HG03521 (cell line): ENCODE measurements at regions not wholly inside any gene's neighbourhood (a gene's known extent, or its start where the extent isn't known, plus 50 kb on each side); places are given as distances from the start of the nearest gene placed in this dataset.

Source experiments
- ATAC-seq: cut with Tn5 transposase; IDR thresholded peaks from one replicate; pipeline ENCODE4 v1.9.1; 2021; ENCODE audit warnings: mild to moderate bottlenecking, moderate library complexity; ENCODE audit not compliant: unreplicated experiment

DNA sequence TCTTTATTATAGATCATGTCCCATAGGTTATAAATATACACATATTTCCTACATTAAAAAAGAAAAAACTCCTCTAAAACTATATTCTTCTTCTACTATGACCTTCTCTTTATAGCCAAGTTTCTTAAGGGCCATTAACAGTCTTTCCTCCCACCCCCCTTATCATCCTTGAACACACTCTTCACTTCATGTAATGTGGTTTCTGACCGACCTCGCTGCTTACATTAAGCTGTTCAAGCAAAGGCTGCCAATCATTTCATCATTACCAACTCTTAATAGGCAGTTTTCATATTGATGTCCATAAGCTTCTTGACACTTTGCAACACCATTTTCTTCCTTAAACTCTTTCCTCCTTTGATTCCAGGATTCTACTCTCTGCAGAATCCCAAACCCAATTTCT is 283.0 kb upstream of the PCSK5 start:
- ATAC-seq: no peak

DNA sequence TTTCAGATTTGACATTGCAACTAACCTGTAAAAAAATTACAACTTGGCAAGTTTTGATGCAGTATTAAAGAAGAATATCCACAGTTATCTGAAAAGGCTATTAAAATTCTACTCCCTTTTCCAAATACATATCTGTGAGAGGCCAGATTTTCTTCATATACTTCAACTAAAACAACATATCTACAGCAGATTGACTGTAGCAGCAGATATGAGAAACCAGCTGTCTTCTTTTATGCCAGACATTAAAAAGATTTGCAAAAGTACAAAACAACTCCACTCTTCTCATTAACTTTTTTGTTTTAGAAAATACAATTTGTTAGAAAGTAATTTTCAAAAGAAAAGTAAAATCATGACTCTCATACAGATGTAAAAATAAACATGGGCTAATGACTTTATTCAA is 281.1 kb upstream of the PCSK5 start:
- ATAC-seq: no peak

DNA sequence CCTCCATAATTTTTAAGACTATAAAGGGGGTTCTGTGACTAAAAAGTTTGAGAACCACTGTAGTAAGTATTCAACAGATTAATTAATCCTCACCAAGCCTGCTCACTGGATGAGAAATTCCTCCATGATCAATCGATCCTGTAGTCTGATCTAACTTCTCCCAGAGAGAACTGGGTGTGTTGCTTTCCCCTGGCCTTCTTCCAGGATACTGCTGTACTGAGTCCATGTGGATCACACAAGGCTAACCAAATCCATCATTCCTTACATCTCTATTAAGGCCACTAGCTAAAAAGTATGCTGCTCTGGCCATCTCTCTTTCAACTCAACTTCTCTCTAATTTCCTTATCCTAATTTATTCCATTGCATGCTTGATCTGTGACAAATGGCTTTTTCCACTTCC is 280.2 kb upstream of the PCSK5 start:
- no peak for ATAC-seq

DNA sequence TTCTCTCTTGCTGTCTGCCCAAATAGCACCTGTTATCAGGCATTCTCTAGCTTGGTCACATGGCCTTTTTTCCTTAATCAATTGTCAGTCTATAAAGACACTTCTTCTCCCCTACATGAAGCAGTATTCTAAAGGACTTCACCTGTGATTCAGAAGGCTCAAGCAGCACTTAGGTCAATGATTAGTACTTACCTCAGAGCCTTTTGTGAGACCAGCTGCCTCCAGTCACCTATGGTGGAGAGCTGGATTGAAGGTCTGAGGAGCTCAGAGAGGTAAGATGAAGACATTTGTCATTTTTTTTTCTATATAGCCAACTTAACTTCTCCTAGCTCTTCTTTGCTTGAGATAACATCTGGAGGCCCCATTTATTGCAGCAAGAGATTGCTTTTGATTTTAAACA is 278.3 kb upstream of the PCSK5 start:
- ATAC-seq: no peak

DNA sequence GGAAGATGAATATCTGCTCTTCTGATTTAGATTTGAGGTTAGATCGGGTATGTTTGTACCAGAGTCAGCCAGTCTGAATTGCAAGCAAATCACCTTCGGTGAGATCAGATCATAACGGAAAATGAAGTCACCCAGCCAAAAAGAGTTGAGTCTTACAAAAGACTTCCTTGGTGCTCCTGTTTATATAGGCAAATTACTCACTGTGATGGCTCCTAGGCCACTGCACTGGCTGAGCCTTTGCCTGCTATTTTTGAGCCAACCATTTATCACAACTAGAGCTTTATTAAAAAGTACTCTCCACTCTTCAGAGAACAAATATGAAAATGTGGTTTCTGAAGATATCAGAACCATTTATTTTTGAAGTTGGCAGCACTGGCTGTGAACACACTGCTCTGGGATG is 277.7 kb upstream of the PCSK5 start:
- no peak for ATAC-seq

DNA sequence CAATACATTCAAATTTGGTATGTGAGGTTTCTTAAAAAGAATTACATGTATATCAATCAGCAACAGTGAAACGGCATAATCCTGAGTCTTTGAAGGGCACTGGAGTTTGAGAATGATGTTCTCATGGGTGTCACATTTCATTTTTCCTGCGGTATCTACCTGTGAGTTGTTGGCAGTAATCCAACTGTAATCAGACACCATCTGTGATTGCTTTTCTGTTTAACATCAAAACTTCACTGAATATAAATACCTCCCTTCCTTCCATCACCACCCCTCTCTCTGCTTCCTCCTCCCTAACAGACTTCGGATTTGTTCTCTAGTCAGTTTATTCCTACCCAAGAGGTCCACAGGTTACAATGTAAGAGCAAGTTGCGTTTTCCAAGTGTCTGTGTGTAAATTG is 275.2 kb upstream of the PCSK5 start:
- no peak for ATAC-seq

DNA sequence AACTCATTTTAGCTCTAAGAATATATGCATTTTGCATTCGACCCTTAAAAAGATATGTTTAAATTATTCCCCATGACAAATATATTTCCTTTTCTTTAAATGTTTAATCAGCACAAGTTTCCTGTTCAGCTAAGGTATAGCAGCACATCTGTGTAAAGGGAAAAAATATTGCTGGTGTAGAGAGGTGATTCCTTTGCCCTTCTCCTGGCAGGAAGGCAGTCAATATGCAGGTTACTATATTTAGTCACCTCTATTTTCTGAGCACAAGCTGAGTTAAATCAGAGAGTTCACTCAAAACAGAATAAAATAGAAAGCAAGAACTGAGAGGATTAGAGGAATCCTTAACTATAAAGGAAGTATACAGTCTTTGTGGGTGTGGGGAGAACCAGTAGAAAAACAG is 274.4 kb upstream of the PCSK5 start:
- ATAC-seq: no peak

DNA sequence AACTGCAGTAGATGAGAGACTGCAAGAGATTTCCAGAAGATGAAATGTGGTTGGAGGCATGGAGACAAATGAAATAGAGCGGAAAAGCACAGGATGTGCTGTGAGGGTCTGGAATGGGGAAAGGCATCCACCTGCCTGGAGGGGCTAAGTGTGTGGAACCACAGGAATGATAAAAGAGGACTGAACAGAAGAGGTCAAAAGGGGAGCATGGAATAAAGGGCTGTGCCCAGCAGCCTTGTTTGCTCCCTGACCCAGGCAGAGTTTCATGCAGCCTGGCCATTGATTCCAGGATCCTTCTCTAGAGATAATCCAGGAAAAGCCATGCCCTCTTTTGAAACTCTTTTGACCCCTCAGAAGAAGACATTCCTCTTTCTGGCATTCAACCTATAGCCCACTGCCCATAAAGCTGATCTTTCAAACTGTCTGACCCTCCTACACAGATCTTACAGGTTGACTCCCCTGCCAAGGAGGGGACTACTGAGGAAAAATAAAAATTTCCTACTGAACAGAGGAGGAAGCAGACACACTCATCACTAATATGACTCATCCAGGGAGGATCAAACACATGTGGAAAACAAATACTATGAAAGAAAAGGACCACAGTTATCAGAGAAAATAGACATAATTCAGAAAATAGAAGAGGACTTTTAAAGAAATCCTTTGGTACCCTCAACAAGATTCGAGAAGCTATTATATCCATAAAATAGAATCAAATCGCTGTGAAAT is 273.5 kb upstream of the PCSK5 start:
- no peak for ATAC-seq

DNA sequence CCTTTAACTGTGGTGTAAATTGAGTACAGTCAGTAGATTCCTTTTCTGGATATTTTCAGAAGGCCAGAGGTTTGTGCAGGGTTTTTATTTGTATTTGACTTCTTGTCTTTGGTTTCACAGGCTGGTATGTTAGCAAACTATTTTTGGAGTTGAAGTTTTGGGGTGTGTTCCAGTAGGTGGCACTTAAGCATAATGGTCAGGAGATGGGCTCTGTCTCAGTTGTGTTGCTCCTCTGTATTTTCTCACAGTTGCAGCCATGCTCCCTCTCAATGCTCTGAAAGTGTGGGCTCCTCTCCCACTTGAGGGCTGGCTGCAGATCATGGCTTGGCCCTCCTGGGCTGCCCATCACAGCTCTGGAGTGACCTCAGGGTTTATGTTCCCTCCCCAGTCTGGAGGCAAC is 267.0 kb upstream of the PCSK5 start:
- no peak for ATAC-seq

DNA sequence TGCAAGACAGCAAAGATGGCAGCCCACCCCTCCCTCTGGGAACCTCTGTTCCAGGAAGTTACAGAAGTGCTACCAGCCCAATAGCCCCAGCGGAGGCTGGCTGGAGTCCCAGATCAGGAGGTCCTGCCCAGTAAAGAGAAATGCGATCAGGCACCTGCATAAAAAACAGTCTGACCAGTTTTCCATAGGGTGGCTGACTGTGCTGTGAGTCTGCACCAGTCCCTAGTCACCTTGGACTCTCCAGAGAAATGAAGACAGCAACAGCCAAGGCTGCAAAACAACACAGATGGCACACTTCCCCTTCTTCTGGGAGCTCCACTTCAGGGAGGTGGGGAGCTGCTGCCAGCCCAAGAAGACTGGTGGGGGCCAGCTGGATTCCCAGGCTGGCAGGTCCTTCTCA is 265.5 kb upstream of the PCSK5 start:
- ATAC-seq: no peak

DNA sequence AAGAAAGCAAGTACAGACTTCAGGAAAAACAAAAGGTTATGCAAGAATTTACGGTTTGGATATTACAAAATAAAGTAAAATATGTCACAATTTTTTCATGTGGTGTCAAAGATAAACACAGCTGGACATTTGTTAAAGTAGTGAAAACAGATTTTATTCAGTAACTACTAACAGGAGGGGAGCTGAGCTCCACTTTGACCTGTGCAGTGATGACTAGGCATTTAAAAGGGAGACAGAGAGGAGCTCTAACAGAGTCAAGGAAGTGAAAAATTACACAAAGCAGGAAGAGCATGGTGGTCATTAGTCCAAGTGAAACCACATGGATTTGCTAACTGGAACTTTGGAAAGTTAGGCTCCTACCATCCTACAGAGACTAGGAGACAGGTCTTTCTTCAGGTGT is 263.6 kb upstream of the PCSK5 start:
- no peak for ATAC-seq

DNA sequence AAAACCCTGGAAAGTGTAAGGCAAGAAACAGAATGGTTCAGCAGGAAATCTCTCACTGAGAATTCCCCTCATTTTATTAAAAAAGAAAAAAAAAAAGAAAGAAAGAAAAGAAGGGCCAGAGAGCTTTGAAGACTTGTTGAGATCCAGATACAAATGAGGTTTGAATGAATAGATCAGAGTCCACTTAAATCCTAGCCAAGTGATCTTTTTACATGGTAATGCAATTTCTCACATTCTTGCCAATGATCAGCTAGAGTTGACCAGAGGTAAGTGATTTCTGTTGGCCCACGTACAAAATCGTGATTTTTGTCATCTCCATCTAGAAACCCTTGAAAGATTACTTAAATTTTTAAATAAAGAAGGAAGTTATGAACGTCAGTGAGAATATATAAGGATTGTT is 261.5 kb upstream of the PCSK5 start:
- ATAC-seq: no peak

DNA sequence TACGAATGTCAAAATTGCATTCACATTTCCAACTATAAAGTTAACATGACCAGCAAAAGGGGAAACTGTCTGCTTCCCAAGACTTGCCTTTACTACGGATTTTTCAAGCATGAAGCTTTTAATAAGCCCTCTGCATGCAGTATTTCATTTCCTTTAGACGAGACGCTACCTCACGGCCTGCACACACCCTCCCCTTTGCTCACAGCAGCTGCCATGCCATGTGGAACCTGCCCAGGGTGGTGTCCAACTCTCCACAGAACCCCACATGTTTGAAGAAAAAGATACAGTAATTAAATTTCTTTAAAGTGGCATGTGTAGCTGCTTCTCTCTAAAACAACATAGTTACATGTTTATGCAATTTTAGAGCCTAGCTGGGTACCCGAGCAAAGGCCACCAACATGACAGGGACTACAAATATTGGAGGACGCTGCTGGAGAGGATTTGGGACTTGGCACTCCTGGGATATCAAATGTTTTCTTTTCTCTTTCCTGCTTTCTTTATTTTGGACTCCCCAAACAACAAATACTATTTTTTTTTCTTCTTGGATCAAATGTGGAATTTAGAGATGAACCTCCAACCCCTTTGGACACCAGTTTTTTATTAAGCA is 256.9 kb upstream of the PCSK5 start:
- ATAC-seq: no peak

DNA sequence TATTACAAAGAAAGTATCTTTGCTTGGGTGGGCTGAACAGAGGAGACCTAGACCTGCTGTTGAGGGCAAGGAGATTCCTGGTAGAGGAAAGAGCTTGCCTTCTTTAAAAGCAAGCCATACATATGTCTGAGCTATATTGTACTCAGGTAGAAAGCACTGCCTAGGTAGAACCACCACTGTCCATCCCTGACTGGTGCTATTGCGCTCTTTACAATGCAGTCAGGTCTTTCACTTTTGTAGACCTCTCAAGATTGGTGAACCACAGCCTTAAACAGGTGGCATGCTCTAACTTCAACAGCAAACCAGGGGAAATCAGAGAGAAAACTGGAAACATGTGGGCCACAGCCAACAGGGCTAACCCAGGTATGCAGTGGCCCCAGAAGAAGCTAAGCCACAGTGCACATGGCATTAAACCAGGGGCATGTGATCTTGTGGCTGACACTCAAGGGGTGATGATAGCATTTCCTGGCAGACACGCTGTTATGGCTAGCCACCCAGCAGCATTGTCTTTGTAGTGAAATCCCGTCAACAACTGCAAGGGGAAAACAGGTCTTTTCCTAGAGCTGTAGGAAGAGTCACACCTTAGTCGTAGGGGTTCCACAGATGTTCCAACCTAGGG is 253.9 kb upstream of the PCSK5 start:
- no peak for ATAC-seq

DNA sequence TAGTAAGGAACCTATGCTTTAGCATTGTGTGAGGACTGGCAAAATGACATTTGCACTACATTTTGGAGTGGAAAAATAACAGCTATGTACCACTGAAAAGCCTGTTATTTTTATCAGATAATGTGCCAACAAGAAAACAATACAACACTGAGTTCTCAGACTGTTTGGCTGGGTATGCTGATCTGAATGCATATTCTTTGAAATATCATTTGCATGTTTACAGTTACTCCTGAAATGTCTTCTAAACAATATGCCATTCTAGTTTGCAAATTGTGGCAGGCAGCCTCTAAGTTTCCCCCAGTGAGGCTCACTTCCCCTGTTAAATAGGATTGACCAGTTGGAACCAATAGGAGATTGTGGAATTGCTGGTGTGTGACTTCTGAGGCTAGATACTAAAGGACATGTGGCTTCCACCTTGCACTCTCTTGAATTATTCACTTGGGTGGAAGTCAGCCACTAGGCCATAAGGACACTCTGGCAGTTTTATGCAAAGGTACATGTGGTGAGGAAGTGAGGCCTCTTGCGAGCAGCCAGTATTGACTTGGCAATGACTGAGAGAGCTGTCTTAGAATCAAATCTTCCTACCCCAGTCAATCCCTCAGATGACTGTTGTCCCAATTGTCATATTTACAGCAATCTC is 250.4 kb upstream of the PCSK5 start:
- ATAC-seq: no peak

DNA sequence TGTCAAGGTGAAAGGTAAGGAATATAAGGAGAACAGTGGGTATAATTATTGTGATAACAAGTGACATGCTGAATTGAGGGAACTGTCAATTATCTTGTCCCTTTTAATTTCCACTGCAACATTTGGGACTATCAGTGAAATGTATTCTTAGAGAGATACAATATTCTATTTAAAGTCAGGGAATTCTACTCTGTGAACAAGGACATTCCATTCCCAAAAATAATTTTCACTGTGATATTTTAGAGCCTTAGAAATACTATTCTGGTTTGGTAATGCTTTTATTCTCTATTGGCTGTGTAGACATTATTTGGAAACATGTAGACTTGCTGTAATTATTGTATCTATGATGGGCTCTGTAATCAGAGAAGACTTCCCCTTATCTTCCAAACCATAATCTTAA is 248.0 kb upstream of the PCSK5 start:
- ATAC-seq: no peak

DNA sequence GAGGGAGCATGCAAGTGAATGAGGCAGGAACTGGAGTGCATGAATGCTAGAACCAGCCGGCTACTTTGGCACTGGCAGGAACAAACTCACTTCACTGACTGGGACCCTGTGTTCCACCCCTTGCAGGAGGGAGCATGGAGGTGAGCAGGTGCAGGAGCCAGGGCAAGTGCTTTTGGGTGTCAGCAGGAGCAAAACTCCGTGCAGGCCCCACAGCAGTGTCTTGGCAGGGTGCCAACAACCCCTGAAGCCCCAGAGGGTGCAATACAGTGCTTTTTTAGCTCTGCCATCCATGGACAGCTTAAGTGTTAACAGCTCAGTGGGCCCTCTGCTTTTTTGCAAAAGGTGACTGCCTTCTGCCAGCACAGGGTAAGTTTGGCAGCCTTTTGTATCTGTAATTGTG is 245.8 kb upstream of the PCSK5 start:
- ATAC-seq: no peak

DNA sequence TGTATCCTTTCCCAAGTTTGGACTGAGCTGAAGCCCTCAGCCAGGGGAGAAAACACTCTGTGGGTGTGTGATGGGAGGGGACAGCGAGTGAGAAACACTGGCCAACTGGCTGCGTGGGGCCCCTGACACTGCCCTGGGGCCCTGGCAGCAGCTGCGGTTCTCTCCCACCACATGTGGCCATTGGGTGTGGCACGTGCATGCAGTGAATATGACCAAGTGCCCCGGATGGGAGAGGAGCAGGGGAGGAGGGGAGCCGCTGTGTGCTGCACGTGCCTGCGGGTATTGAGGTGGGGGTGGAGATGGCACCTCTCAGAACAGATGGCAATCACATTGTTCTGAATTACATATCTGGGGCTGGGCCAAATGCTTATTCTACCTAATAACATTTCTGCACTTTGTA is 242.4 kb upstream of the PCSK5 start:
- no peak for ATAC-seq

DNA sequence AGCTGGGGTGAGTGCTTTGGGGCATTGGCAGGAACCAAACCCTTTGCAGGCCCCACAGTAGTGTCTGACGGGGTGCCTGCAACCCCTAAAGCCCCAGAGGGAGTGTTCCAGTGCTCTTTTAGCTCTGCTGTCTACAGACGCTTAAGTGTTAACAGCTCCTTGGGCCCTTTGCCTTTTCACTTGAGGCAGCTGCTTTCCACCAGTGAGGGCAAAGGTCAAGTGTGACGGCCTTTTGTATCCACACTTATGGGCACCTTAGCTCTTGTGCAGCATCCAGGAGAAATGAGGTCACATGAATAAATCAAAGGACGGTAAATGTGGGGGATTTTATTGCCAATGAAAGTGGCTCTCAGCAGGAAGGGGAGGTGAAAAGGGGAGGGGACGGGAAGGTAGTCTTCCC is 241.4 kb upstream of the PCSK5 start:
- ATAC-seq: no peak

DNA sequence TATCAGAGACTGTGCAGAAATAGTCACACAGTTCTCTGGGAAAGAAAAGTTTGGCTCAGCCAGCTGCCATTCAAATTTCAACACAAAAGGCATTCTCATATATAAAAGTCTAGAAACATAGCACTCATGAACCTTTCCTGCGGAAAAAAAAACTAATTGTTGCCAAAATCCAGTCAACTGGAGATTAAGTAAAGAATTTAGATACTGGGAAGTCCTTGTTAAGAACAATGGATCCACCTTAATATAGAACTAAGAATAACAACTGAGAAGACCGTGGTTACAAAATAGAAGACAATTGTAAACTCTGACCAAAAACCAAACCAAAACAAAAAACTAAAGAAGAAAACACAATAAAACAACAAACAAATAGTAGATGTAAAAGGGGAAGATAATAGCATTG is 238.8 kb upstream of the PCSK5 start:
- no peak for ATAC-seq

DNA sequence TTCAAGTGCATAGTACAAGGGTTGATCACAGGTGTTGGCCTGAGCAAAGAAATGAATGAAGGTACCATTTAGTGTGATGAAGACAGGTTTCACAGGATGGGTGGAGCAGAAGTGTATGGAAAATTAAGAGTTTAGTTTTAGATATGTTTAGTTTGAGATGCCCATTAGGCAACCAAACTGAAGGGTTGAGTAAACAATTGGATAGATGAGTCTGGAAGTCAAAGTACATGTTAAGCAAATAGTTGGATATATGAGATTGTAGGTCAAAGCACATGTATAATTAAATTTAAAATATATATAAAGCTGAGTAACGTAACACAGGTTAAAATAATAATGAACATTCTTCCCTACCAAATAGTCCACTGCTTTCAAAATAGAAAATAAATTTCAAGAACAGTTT is 237.1 kb upstream of the PCSK5 start:
- no peak for ATAC-seq

DNA sequence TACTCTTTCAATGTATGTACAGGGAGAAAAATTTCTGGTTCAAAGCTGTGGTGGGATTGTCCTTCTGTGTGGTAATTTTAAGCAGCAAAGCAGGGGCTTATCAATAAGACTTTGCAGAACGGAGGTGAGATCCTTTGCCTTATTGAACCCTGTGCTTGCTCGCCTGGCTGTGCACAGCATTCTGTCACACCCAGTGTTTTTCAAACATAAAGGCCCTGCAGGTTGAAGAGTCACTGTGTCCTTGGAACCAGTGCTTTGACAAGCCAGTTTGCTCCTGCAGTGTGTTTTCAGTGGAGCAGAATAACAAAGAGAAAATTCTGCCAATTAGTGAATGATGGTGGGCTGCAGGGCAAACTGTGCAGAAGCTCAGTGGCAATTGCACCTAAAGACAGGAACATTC is 236.7 kb upstream of the PCSK5 start:
- no peak for ATAC-seq
